ENCODE measurements at regions not wholly inside any gene's neighbourhood (a gene's known extent, or its start where the extent isn't known, plus 50 kb on each side); places are given as distances from the start of the nearest gene placed in this dataset.
A peak's percentile ranks its signal among the peaks of the same experiment; 100 is the strongest.
"Not testable (repeated sequence)": the region's sequence is repeated elsewhere in the genome, so short reads cannot be mapped to it uniquely, and the experiment has no call there.

- DNase-seq (ENCODE audit: low spot score) = no peak
Measured at GRCh38 chr5:92177926-92178487, 794.9 kb upstream of the ARRDC3 start.

- no peak for DNase-seq (ENCODE audit: low spot score)
Measured at GRCh38 chr5:92163906-92164305, 780.8 kb upstream of the ARRDC3 start.

GRCh38 chr5:92147798-92148197, 764.7 kb upstream of the ARRDC3 start:
- no peak for DNase-seq (ENCODE audit: low spot score)

- peak; percentile 14 for DNase-seq (ENCODE audit: low spot score)
Measured at GRCh38 chr5:92147266-92147665, 764.1 kb upstream of the ARRDC3 start.

- DNase-seq (ENCODE audit: low spot score) = no peak
Measured at GRCh38 chr5:92145852-92146251, 762.7 kb upstream of the ARRDC3 start.

GRCh38 chr5:92144824-92145223, 761.7 kb upstream of the ARRDC3 start:
- DNase-seq (ENCODE audit: low spot score) = no peak

- DNase-seq (ENCODE audit: low spot score) = not testable (repeated sequence)
Measured at GRCh38 chr5:92132294-92132908, 749.3 kb upstream of the ARRDC3 start.

- DNase-seq (ENCODE audit: low spot score) = no peak
Measured at GRCh38 chr5:92126182-92126581, 743.1 kb upstream of the ARRDC3 start.

- no peak for DNase-seq (ENCODE audit: low spot score)
Measured at GRCh38 chr5:92119110-92119509, 736.0 kb upstream of the ARRDC3 start.

- DNase-seq (ENCODE audit: low spot score) = no peak
Measured at GRCh38 chr5:92106808-92107207, 723.7 kb upstream of the ARRDC3 start.

- no peak for DNase-seq (ENCODE audit: low spot score)
Measured at GRCh38 chr5:92104126-92104525, 721.0 kb upstream of the ARRDC3 start.

GRCh38 chr5:92102313-92102712, 719.2 kb upstream of the ARRDC3 start:
- no peak for DNase-seq (ENCODE audit: low spot score)

GRCh38 chr5:92092239-92092638, 709.1 kb upstream of the ARRDC3 start:
- DNase-seq (ENCODE audit: low spot score) = no peak

- no peak for DNase-seq (ENCODE audit: low spot score)
Measured at GRCh38 chr5:92086059-92086811, 703.1 kb upstream of the ARRDC3 start.

GRCh38 chr5:92081958-92082712, 699.0 kb upstream of the ARRDC3 start:
- DNase-seq (ENCODE audit: low spot score) = no peak

GRCh38 chr5:92070786-92071185, 687.7 kb upstream of the ARRDC3 start:
- no peak for DNase-seq (ENCODE audit: low spot score)

GRCh38 chr5:92064993-92065392, 681.9 kb upstream of the ARRDC3 start:
- DNase-seq (ENCODE audit: low spot score) = no peak

- no peak for DNase-seq (ENCODE audit: low spot score)
Measured at GRCh38 chr5:92051741-92052140, 668.6 kb upstream of the ARRDC3 start.

GRCh38 chr5:92050970-92051369, 667.9 kb upstream of the ARRDC3 start:
- no peak for DNase-seq (ENCODE audit: low spot score)

- no peak for DNase-seq (ENCODE audit: low spot score)
Measured at GRCh38 chr5:92041911-92042660, 659.0 kb upstream of the ARRDC3 start.

- no peak for DNase-seq (ENCODE audit: low spot score)
Measured at GRCh38 chr5:92041206-92041605, 658.1 kb upstream of the ARRDC3 start.

GRCh38 chr5:92029792-92030191, 646.7 kb upstream of the ARRDC3 start:
- not testable (repeated sequence) for DNase-seq (ENCODE audit: low spot score)

Measured in iPS-NIHi11 (cell line).